GM12872 (cell line): ENCODE measurements at regions not wholly inside any gene's neighbourhood (a gene's known extent, or its start where the extent isn't known, plus 50 kb on each side); places are given as distances from the start of the nearest gene placed in this dataset.

Source experiments
- TF ChIP-seq, protein P1 (sequence below): IDR thresholded peaks from 3 replicates; pipeline ENCODE4 v1.5.1; 2011; ENCODE audit warnings: low read depth, mild to moderate bottlenecking, low read length, moderate library complexity; ENCODE audit not compliant: insufficient read depth

DNA sequence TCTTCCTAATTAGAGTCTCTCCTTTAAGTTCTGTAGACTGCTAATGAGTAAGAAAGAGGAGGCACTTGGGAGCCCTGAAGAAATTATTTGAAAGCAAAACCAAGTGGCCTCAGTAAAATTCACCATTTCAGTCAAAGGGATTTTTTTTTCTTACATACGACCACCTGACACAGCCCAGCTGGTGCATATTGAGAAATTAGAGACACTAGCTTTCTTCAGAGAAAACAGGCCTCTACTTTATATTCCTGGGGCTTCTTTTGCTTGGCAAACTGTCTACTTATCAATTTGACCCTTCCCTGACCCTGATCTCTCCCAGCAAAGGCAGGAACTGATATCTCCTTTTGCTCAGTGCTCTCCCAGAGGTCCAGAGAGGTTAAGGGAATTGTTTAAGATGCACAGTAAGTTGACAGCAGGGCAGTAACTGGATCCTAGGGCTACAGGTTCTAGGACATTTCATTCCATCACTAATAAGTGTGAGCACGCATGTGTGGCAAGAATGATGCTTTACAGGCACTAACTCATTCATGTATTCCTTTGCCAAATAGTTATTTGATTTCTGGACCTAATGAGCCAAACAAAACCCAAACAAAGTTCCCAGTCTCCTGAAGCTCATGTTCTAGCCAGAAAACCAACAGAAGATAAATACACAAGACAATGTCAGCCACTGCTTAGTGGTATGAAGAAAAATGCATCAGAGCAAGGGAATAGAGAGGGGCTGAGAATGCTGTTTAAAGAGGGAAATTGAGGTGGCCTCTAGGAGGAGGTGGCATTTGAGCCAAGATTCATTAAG lies 467.6 kb downstream of the SOX6 start:
- TF ChIP-seq, protein P1, sequence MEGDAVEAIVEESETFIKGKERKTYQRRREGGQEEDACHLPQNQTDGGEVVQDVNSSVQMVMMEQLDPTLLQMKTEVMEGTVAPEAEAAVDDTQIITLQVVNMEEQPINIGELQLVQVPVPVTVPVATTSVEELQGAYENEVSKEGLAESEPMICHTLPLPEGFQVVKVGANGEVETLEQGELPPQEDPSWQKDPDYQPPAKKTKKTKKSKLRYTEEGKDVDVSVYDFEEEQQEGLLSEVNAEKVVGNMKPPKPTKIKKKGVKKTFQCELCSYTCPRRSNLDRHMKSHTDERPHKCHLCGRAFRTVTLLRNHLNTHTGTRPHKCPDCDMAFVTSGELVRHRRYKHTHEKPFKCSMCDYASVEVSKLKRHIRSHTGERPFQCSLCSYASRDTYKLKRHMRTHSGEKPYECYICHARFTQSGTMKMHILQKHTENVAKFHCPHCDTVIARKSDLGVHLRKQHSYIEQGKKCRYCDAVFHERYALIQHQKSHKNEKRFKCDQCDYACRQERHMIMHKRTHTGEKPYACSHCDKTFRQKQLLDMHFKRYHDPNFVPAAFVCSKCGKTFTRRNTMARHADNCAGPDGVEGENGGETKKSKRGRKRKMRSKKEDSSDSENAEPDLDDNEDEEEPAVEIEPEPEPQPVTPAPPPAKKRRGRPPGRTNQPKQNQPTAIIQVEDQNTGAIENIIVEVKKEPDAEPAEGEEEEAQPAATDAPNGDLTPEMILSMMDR: no peak

DNA sequence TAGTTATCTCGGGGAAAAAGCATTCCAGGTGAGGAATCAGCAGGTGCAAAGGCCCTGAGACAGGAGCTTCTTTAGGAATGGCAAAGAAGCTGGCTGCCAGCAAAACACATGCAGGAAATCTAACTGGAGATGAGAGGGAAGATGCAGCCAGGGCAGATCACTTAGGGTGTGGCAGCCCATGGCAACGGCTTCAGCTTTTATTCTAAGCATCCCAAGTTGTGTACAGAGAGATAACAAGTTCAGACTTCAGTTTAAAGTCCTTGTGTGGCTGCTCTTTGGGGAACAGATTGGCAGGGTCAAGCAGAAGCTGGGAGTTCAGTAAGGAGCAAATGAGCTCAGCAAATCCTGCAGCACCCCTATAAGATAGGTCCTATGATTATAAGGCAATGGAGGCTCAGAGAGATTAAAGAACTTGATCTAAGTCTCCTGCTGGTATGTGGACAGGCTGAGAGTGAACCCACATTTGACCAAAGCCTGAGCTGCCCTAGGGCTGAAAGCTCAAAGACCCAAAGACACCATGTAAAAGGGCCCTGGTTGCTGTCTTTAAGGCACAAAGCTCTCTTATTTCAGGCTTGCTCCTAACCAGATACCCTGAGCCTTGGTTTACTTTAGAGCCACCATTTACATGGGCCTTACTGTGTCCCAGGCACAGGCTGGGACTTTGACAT lies 466.8 kb downstream of the SOX6 start:
- TF ChIP-seq, protein P1: no peak

DNA sequence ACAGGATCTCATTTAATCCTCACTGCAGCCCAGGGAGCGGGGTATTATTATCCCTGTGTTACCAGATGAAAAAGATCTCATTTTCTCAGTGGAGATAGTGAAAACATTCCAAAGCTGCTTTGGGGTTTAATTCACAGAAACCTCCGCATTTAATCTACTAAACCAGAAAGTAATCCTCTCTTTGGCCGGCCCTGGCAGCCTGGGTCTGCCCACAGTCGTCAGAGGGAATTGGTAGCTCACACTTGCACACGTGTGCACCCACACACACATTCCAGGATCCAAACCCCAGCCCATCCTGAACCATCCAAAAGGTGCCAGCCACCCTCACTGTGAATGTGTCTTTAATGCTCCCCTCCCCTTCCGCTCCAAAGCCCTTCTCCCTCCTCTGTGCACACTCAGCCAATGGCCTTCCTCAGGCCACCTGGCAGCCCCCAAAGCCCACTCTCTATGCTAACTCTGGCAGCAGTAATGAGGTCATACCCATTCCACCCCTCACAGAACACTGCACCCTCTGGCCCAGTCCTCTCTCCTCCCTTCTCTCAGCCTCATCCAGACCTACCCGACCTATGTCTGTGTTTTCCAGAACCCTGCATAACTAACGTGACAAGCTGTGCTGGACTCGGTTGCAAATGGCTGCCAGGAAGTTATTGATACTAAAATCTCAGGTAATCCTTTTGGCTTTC lies 466.2 kb downstream of the SOX6 start:
- TF ChIP-seq, protein P1: no peak

DNA sequence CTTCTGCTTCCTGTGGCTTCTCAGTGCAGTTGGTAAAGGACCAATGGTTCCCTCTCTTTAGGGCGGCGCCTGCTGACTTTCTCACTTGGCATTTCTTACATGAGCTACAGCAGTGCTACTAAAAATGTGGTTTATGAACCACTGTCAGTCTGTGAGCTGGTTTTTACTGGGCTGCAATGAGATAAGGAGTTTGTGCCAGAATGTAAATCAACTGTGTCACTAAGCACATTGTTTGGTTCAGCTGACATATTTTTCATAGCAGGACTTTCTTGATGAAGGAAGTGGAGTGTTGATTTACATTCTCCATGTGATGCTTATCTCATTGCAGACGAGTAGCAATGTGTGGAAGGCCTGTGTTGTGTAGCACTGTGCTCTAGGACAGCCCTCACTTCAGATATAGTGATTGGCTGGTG lies 463.3 kb downstream of the SOX6 start:
- TF ChIP-seq, protein P1: no peak

DNA sequence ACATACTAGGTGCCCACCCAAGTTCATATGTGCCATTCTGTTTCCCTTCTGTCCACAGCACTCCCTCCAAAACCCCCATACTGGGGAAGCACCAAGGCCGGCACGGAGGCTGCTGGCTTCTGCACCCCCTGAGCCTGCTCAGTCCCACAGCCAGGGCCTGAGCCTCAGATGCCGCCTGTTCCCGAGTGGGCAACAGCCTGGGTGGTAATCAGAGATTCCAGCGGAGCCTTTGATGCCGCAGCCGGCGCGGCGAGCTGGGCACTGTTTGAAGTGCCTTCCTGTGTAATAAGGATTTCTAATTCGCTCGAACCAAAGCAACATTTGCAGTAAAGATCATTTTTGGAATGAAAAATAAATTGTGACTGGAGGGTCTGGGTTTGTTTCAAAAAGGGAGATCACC lies 460.3 kb downstream of the SOX6 start:
- TF ChIP-seq, protein P1: no peak

DNA sequence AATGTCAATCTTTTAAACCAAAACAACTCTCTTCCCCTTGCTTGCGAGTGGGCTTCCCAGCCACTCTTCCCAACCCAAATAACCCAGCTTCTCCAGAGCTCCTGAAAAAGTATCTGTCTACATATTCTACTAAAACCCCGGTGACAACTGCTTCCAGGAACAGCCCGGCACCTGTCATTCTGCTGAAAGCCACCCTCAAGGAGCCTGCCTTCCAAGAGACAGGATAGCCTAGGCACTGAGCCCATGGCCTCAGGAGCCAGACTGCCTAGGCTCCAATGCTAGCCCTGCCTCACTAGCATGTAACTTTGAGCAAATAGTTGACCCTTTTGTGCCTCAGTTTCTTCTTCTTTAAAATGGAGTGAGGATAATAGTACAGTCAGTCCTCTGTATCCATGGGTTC lies 459.8 kb downstream of the SOX6 start:
- TF ChIP-seq, protein P1: no peak

DNA sequence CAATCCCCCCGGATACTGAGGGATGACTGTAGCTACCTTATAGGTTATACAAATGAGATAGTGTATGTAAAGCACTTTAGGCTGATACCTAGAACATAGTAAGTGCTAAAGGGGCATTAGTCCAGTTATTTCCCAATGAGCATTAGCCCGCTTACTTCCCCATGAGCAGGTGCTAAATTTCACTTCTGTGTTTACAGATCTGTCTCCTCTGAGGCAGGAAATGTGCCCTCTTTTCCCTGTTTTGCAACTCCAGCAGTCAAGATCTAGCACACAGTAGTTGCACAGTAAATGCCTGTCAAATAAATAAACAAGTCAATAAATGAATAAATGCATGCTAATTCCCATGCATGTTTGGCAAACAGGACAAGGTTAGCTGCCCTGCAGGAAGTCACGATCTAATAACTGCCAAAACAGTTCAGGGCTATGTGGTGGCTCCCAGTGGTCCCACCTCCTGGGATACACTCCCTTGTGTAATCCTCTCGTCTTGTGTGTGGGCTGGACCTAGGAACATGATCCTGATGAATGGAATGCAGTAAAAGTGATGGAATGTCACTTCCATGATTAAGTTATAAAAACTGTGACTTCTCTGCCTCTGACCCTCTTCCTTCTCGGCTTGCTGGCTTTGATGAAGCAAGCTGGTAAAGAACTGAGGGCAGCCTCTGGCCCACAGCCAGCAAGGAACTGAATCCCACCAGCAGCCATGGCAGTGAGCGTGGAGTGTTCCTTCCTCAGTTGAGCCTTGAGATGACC lies 459.0 kb downstream of the SOX6 start:
- TF ChIP-seq, protein P1: no peak
